ENCODE measurements at regions not wholly inside any gene's neighbourhood (a gene's known extent, or its start where the extent isn't known, plus 50 kb on each side); places are given as distances from the start of the nearest gene placed in this dataset.

DNA sequence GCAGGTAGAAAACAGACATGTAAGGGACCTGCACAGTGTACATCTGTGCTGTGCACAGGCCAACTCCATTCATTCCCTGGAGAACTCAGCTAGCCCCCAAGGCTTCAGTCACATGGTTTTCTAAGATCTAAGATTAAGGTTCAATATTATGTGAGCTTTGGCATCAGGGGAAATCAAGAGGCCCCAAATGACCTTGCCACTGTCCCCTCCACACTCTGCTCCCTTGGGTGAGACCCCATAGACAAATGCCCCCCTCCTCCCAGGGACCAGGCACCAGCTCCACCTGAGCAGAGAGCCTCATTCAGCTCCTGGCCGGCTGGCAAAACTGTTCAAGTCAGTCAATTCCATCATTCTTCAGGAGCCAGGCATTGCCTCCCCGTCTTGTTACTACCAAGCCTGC, 93.6 kb upstream of the TMEM18 start:
- TF ChIP-seq, protein P1, sequence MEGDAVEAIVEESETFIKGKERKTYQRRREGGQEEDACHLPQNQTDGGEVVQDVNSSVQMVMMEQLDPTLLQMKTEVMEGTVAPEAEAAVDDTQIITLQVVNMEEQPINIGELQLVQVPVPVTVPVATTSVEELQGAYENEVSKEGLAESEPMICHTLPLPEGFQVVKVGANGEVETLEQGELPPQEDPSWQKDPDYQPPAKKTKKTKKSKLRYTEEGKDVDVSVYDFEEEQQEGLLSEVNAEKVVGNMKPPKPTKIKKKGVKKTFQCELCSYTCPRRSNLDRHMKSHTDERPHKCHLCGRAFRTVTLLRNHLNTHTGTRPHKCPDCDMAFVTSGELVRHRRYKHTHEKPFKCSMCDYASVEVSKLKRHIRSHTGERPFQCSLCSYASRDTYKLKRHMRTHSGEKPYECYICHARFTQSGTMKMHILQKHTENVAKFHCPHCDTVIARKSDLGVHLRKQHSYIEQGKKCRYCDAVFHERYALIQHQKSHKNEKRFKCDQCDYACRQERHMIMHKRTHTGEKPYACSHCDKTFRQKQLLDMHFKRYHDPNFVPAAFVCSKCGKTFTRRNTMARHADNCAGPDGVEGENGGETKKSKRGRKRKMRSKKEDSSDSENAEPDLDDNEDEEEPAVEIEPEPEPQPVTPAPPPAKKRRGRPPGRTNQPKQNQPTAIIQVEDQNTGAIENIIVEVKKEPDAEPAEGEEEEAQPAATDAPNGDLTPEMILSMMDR (IDR thresholded peaks at IDR 0.05; ENCODE audit: unreplicated experiment), result no peak
- no peak overlapping the region for H3K27ac Mint-ChIP-seq
- peaks cover 3% of the 10 kb centered on the region for H3K27me3 Mint-ChIP-seq
- H3K9me3 Mint-ChIP-seq (ENCODE audit: low read depth), result no peaks in the 10 kb centered on the region
- no peak overlapping the region for H3K4me3 Mint-ChIP-seq (ENCODE audit: low read depth)
- H3K4me1 Mint-ChIP-seq (ENCODE audit: low read depth), result peaks cover 4% of the 10 kb centered on the region
- DNase-seq (ENCODE audit: low spot score, unreplicated experiment), result no peak
- H3K36me3 Mint-ChIP-seq (ENCODE audit: insufficient read depth), result no peaks in the 10 kb centered on the region

DNA sequence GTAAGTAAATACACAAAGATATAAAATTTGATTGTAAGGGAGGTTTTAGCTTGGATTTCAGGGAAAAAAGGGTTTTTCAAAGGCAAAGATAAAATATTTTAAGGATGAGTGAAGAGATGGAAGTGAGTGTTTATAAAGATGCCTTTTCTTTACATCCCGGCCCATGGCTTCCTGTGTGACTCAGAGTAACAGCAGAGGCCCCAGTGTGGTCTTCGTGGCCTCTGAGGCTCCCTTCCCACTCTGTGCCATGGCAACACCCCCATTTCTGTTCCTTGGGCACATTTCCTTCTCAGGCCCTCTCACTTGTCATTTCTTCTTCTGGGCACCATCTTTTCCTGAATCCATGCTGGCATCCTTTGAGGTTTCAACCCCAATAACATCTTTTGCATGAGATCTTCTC, 92.6 kb upstream of the TMEM18 start:
- Mint-ChIP-seq H3K36me3 (ENCODE audit: insufficient read depth) (no peaks in the 10 kb centered on the region), H3K4me3 (ENCODE audit: low read depth) (no peak overlapping the region), H3K27ac (no peak overlapping the region), H3K27me3 (peaks cover 3% of the 10 kb centered on the region), H3K9me3 (ENCODE audit: low read depth) (no peaks in the 10 kb centered on the region), H3K4me1 (ENCODE audit: low read depth) (peaks cover 4% of the 10 kb centered on the region)
- TF ChIP-seq, protein P1 (IDR thresholded peaks at IDR 0.05; ENCODE audit: unreplicated experiment), result no peak
- DNase-seq (ENCODE audit: low spot score, unreplicated experiment), result no peak

DNA sequence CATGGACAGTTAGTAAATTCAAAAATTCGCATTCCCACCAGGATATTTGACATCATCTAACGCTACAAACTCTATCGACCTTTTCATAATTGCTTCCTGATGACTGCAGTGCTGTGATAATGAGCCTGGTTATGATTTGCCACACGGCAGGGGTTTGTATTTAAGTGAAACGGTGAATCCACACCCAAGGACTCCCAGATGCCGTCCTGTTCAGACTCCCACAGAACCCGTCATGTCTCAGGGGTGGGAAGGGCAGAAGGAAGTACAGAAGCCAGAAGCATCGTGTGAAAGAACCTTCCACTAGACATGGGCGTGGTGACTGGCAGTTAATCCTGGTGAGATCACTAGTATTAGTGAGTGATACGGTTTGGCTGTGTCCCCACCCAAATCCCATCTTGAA, 91.2 kb upstream of the TMEM18 start:
- H3K9me3 Mint-ChIP-seq (ENCODE audit: low read depth), result no peaks in the 10 kb centered on the region
- peaks cover 1% of the 10 kb centered on the region for H3K4me1 Mint-ChIP-seq (ENCODE audit: low read depth)
- DNase-seq (ENCODE audit: low spot score, unreplicated experiment), result no peak
- no peaks in the 10 kb centered on the region for H3K36me3 Mint-ChIP-seq (ENCODE audit: insufficient read depth)
- no peak overlapping the region for H3K27ac Mint-ChIP-seq
- H3K27me3 Mint-ChIP-seq, result peaks cover 3% of the 10 kb centered on the region
- TF ChIP-seq, protein P1 (IDR thresholded peaks at IDR 0.05; ENCODE audit: unreplicated experiment), result no peak
- H3K4me3 Mint-ChIP-seq (ENCODE audit: low read depth), result no peak overlapping the region

DNA sequence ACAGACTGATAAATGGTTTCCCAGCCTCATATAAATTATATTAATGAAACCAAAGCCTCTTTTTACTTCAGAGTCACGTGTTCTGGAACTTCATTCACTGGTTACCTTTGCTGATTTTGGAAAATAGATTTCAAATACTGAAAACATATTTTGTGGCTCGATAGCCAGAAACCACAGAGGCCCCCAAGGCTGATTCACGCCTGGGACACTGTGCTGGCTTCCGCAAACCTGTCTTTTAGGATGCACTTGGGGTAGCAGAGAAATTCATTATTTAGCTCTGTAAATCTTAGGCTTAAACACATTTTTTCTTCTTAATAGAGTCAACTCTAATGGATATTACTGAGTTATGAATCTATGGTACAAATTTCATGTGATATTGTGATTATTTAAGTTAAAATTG, 90.7 kb upstream of the TMEM18 start:
- no peaks in the 10 kb centered on the region for H3K4me1 Mint-ChIP-seq (ENCODE audit: low read depth)
- no peak overlapping the region for H3K4me3 Mint-ChIP-seq (ENCODE audit: low read depth)
- H3K9me3 Mint-ChIP-seq (ENCODE audit: low read depth), result no peaks in the 10 kb centered on the region
- no peak overlapping the region for H3K27ac Mint-ChIP-seq
- DNase-seq (ENCODE audit: low spot score, unreplicated experiment), result no peak
- TF ChIP-seq, protein P1 (IDR thresholded peaks at IDR 0.05; ENCODE audit: unreplicated experiment), result no peak
- no peaks in the 10 kb centered on the region for H3K36me3 Mint-ChIP-seq (ENCODE audit: insufficient read depth)
- H3K27me3 Mint-ChIP-seq, result peaks cover 3% of the 10 kb centered on the region

DNA sequence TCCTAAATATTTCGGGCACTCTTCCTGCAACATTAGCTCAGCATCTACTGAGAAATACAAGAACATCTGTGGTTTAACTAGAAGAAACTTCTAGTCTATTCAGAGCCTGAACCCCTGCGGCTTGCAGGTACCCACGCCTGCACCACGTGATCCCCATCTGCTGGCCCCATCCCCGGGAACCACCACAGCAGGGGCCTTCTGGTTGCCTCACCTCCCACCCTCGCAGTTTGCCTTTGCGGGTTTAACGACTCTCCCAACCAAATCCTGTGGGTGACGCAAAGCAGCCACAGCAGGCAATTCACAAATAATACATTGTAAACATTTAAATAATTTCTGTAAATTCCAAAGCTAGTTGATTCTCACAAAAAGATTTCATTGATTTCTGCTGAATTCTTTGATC, 90.2 kb upstream of the TMEM18 start:
- Mint-ChIP-seq H3K9me3 (ENCODE audit: low read depth) (no peaks in the 10 kb centered on the region), H3K36me3 (ENCODE audit: insufficient read depth) (no peaks in the 10 kb centered on the region), H3K27ac (no peak overlapping the region), H3K4me3 (ENCODE audit: low read depth) (no peak overlapping the region), H3K27me3 (peaks cover 3% of the 10 kb centered on the region), H3K4me1 (ENCODE audit: low read depth) (no peaks in the 10 kb centered on the region)
- TF ChIP-seq, protein P1 (IDR thresholded peaks at IDR 0.05; ENCODE audit: unreplicated experiment), result no peak
- no peak for DNase-seq (ENCODE audit: low spot score, unreplicated experiment)
